Karpas-422 (cell line): ENCODE measurements at regions not wholly inside any gene's neighbourhood (a gene's known extent, or its start where the extent isn't known, plus 50 kb on each side); places are given as distances from the start of the nearest gene placed in this dataset.

Experiments
- DNase-seq: peaks from one replicate; pipeline ENCODE4 v3.0.0-alpha.2; 2015
- H2AFZ ChIP-seq: fragments of 200-600 bp; sonication (generic); 2 replicates; pipeline ENCODE4 v1.6.1; 2014; ENCODE audit warnings: antibody characterized with exemption, low read length, mixed read lengths
- H3K27ac ChIP-seq: fragments of 200-600 bp; sonication (generic); 2 replicates; pipeline ENCODE4 v1.5.1; 2014; ENCODE audit warnings: mild to moderate bottlenecking, low read length, moderate library complexity
- H3K27me3 ChIP-seq: fragments of 200-600 bp; sonication (generic); 2 replicates; pipeline ENCODE4 v1.6.1; 2014; ENCODE audit warnings: low read length, mixed read lengths
- H3K36me3 ChIP-seq: fragments of 200-600 bp; sonication (generic); 2 replicates; pipeline ENCODE4 v1.6.1; 2014; ENCODE audit warnings: low read length, mixed read lengths; ENCODE audit not compliant: insufficient read depth
- H3K4me1 ChIP-seq: fragments of 200-600 bp; sonication (generic); 2 replicates; pipeline ENCODE4 v1.6.1; 2014; ENCODE audit warnings: mild to moderate bottlenecking, low read length, mixed read lengths
- H3K4me2 ChIP-seq: fragments of 200-600 bp; sonication (generic); 2 replicates; pipeline ENCODE4 v1.6.1; 2014; ENCODE audit warnings: low read length, low read depth, mild to moderate bottlenecking; ENCODE audit not compliant: poor library complexity, severe bottlenecking
- H3K4me3 ChIP-seq: fragments of 200-600 bp; sonication (generic); 2 replicates; pipeline ENCODE4 v1.5.1; 2014; ENCODE audit warnings: mild to moderate bottlenecking, antibody characterized with exemption, low read length, mixed read lengths
- H3K79me2 ChIP-seq: fragments of 200-600 bp; sonication (generic); 2 replicates; pipeline ENCODE4 v1.6.1; 2014; ENCODE audit warnings: mild to moderate bottlenecking, low read length, mixed read lengths
- H3K9ac ChIP-seq: fragments of 200-600 bp; sonication (generic); 2 replicates; pipeline ENCODE4 v1.6.0; 2014; ENCODE audit warnings: low read length
- H3K9me2 ChIP-seq: fragments of 200-600 bp; sonication (generic), shearing (Covaris generic); replicated peaks from 2 replicates; pipeline ENCODE4 v1.6.0; 2014; ENCODE audit warnings: mild to moderate bottlenecking, low read length, moderate library complexity; ENCODE audit not compliant: insufficient read depth
- H3K9me3 ChIP-seq: fragments of 300-700, 200-600 bp; sonication (generic); 2 replicates; pipeline ENCODE4 v1.6.1; 2014; ENCODE audit warnings: low read length, mixed read lengths
- H4K20me1 ChIP-seq: fragments of 200-600 bp; sonication (generic); 2 replicates; pipeline ENCODE4 v1.6.1; 2014; ENCODE audit warnings: mild to moderate bottlenecking, antibody characterized with exemption, low read length, low read depth; ENCODE audit not compliant: insufficient read depth

GRCh38 chr15:98442901-98443300, 205.4 kb upstream of the IGF1R start:
- Histone ChIP-seq H3K9me2 (no peaks in the 10 kb centered on the region), H3K27ac (no peak overlapping the region), H4K20me1 (no peaks in the 10 kb centered on the region), H3K9ac (no peak overlapping the region), H3K4me3 (no peak overlapping the region), H2AFZ (no peak overlapping the region), H3K27me3 (no peaks in the 10 kb centered on the region), H3K9me3 (no peaks in the 10 kb centered on the region), H3K4me2 (no peak overlapping the region), H3K36me3 (no peaks in the 10 kb centered on the region), H3K4me1 (peaks cover 6% of the 10 kb centered on the region; the same call in 1 of the 2 replicates), H3K79me2 (no peaks in the 10 kb centered on the region)
- no peak for DNase-seq

GRCh38 chr15:98443526-98443925, 204.8 kb upstream of the IGF1R start:
- no peaks in the 10 kb centered on the region for H3K27me3 ChIP-seq
- no peak overlapping the region for H3K4me3 ChIP-seq
- no peaks in the 10 kb centered on the region for H3K9me3 ChIP-seq
- no peak overlapping the region for H3K27ac ChIP-seq
- H3K9ac ChIP-seq: no peak overlapping the region
- H3K4me2 ChIP-seq: no peak overlapping the region
- no peak for DNase-seq
- H2AFZ ChIP-seq: no peak overlapping the region
- no peaks in the 10 kb centered on the region for H3K9me2 ChIP-seq
- H3K36me3 ChIP-seq: no peaks in the 10 kb centered on the region
- no peaks in the 10 kb centered on the region for H3K79me2 ChIP-seq
- peaks cover 6% of the 10 kb centered on the region; the same call in 1 of the 2 replicates for H3K4me1 ChIP-seq
- H4K20me1 ChIP-seq: no peaks in the 10 kb centered on the region

- H2AFZ ChIP-seq: no peak overlapping the region
- no peaks in the 10 kb centered on the region for H3K9me2 ChIP-seq
- no peak for DNase-seq
Observed at GRCh38 chr15:98444138-98444537, 204.2 kb upstream of the IGF1R start.

GRCh38 chr15:98445315-98445714, 203.0 kb upstream of the IGF1R start:
- Histone ChIP-seq H2AFZ (no peak overlapping the region), H3K9me3 (no peaks in the 10 kb centered on the region), H3K27me3 (no peaks in the 10 kb centered on the region), H3K9me2 (no peaks in the 10 kb centered on the region), H3K9ac (no peak overlapping the region), H3K27ac (no peak overlapping the region), H3K79me2 (no peaks in the 10 kb centered on the region), H3K4me2 (no peak overlapping the region), H3K4me1 (peaks cover 6% of the 10 kb centered on the region; the same call in 1 of the 2 replicates), H4K20me1 (no peaks in the 10 kb centered on the region), H3K36me3 (no peaks in the 10 kb centered on the region), H3K4me3 (no peak overlapping the region)
- DNase-seq: no peak

More at GRCh38 chr15:98444138-98444537, 204.2 kb upstream of the IGF1R start:
- Histone ChIP-seq H3K27me3 (no peaks in the 10 kb centered on the region), H3K4me1 (peaks cover 6% of the 10 kb centered on the region; the same call in 1 of the 2 replicates), H3K27ac (no peak overlapping the region), H3K79me2 (no peaks in the 10 kb centered on the region), H3K36me3 (no peaks in the 10 kb centered on the region), H3K9ac (no peak overlapping the region), H3K4me2 (no peak overlapping the region), H3K9me3 (no peaks in the 10 kb centered on the region), H4K20me1 (no peaks in the 10 kb centered on the region), H3K4me3 (no peak overlapping the region)

- Histone ChIP-seq H3K27me3 (no peaks in the 10 kb centered on the region), H3K9me2 (no peaks in the 10 kb centered on the region), H3K4me2 (no peak overlapping the region), H3K9me3 (no peaks in the 10 kb centered on the region), H3K79me2 (no peaks in the 10 kb centered on the region), H3K27ac (no peak overlapping the region), H3K4me1 (no peaks in the 10 kb centered on the region; the same call in 1 of the 2 replicates), H3K4me3 (no peak overlapping the region), H3K9ac (no peak overlapping the region), H3K36me3 (no peaks in the 10 kb centered on the region), H2AFZ (no peak overlapping the region), H4K20me1 (no peaks in the 10 kb centered on the region)
- no peak for DNase-seq
Observed at GRCh38 chr15:98446083-98446482, 202.3 kb upstream of the IGF1R start.

GRCh38 chr15:98447069-98447468, 201.3 kb upstream of the IGF1R start:
- Histone ChIP-seq H3K9me2 (no peaks in the 10 kb centered on the region), H3K79me2 (no peaks in the 10 kb centered on the region), H3K27me3 (no peaks in the 10 kb centered on the region), H3K9me3 (no peaks in the 10 kb centered on the region), H2AFZ (no peak overlapping the region), H3K4me3 (no peak overlapping the region), H3K27ac (no peak overlapping the region), H3K36me3 (no peaks in the 10 kb centered on the region), H4K20me1 (no peaks in the 10 kb centered on the region), H3K4me1 (no peaks in the 10 kb centered on the region; the same call in 1 of the 2 replicates), H3K9ac (no peak overlapping the region), H3K4me2 (no peak overlapping the region)
- no peak for DNase-seq

GRCh38 chr15:98451236-98451635, 197.1 kb upstream of the IGF1R start:
- no peaks in the 10 kb centered on the region for H3K27me3 ChIP-seq
- H3K27ac ChIP-seq: no peak overlapping the region
- H3K9me2 ChIP-seq: no peaks in the 10 kb centered on the region
- no peak overlapping the region for H2AFZ ChIP-seq
- no peaks in the 10 kb centered on the region for H4K20me1 ChIP-seq
- H3K79me2 ChIP-seq: no peaks in the 10 kb centered on the region
- no peaks in the 10 kb centered on the region for H3K36me3 ChIP-seq
- no peak for DNase-seq
- no peak overlapping the region for H3K9ac ChIP-seq
- H3K9me3 ChIP-seq: no peaks in the 10 kb centered on the region
- no peaks in the 10 kb centered on the region; the same call in 1 of the 2 replicates for H3K4me1 ChIP-seq
- no peak overlapping the region for H3K4me3 ChIP-seq
- H3K4me2 ChIP-seq: no peak overlapping the region

GRCh38 chr15:98452238-98452637, 196.1 kb upstream of the IGF1R start:
- Histone ChIP-seq H3K27me3 (no peaks in the 10 kb centered on the region), H3K27ac (no peak overlapping the region), H3K4me1 (no peaks in the 10 kb centered on the region; the same call in 1 of the 2 replicates), H3K4me3 (no peak overlapping the region), H3K4me2 (no peak overlapping the region), H3K36me3 (no peaks in the 10 kb centered on the region), H3K9me3 (no peaks in the 10 kb centered on the region), H3K9me2 (no peaks in the 10 kb centered on the region), H3K79me2 (no peaks in the 10 kb centered on the region), H2AFZ (no peak overlapping the region), H4K20me1 (no peaks in the 10 kb centered on the region), H3K9ac (no peak overlapping the region)
- DNase-seq: peak; percentile 50

- no peaks in the 10 kb centered on the region for H4K20me1 ChIP-seq
- H2AFZ ChIP-seq: no peak overlapping the region
- no peaks in the 10 kb centered on the region; the same call in 1 of the 2 replicates for H3K4me1 ChIP-seq
- no peaks in the 10 kb centered on the region for H3K27me3 ChIP-seq
- no peak overlapping the region for H3K27ac ChIP-seq
- H3K4me3 ChIP-seq: no peak overlapping the region
- DNase-seq: no peak
- H3K4me2 ChIP-seq: no peak overlapping the region
- H3K9ac ChIP-seq: no peak overlapping the region
- no peaks in the 10 kb centered on the region for H3K9me2 ChIP-seq
- no peaks in the 10 kb centered on the region for H3K79me2 ChIP-seq
- no peaks in the 10 kb centered on the region for H3K36me3 ChIP-seq
- H3K9me3 ChIP-seq: no peaks in the 10 kb centered on the region
Observed at GRCh38 chr15:98455904-98456303, 192.4 kb upstream of the IGF1R start.
